KOPT-K1 (cell line): ENCODE measurements at regions not wholly inside any gene's neighbourhood (a gene's known extent, or its start where the extent isn't known, plus 50 kb on each side); places are given as distances from the start of the nearest gene placed in this dataset.
"Not testable (repeated sequence)": the region's sequence is repeated elsewhere in the genome, so short reads cannot be mapped to it uniquely, and the experiment has no call there.

Source experiments
- H3K27ac ChIP-seq: fragments of 200-600 bp; sonication (generic); 2 replicates; pipeline ENCODE4 v1.5.1; 2016; ENCODE audit warnings: antibody characterized with exemption, mild to moderate bottlenecking, low read depth, low read length; ENCODE audit not compliant: poor library complexity, severe bottlenecking
- H3K36me3 ChIP-seq: fragments of 200-600 bp; sonication (generic); 2 replicates; pipeline ENCODE4 v1.5.1; 2017; ENCODE audit warnings: antibody characterized with exemption, mild to moderate bottlenecking, low read length, moderate library complexity; ENCODE audit not compliant: insufficient read depth
- H3K9me3 ChIP-seq: fragments of 200-600 bp; sonication (generic); 2 replicates; pipeline ENCODE4 v1.5.1; 2017; ENCODE audit warnings: antibody characterized with exemption, low read length, mild to moderate bottlenecking; ENCODE audit not compliant: insufficient read depth, poor library complexity, severe bottlenecking

- Histone ChIP-seq H3K27ac (no peak overlapping the region), H3K9me3 (no peaks in the 10 kb centered on the region)
Measured at GRCh38 chr6:80527552-80528052, 421.1 kb downstream of the BCKDHB start.

DNA sequence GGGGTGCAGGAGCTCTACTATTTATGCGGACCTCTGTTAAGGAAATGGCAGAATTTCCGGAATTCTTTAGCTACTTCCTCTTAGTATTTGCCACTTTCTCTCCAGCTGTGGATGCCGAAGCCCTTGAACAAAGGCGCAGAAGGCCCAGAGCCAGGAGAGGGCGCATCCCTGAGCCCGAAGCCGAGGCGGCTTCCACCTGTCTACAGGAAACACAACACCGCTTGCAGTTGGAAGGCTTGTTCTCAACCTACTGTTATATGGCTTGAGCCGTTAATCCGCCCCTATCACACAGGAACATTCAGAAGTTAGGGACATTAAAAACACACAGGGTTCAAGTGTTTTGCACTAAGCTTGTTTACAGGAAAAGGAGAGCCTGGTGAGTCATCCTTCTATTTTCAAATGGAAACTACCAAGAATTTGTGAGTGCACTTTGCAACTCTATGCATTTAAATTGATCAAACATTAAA lies 417.1 kb downstream of the BCKDHB start:
- no peak overlapping the region for H3K27ac ChIP-seq
- no peaks in the 10 kb centered on the region for H3K9me3 ChIP-seq
- H3K36me3 ChIP-seq: no peaks in the 10 kb centered on the region

More at GRCh38 chr6:80527552-80528052, 421.1 kb downstream of the BCKDHB start:
- no peaks in the 10 kb centered on the region for H3K36me3 ChIP-seq

GRCh38 chr6:80523010-80523409 lies 416.5 kb downstream of the BCKDHB start:
- Histone ChIP-seq H3K9me3 (no peaks in the 10 kb centered on the region), H3K36me3 (no peaks in the 10 kb centered on the region), H3K27ac (no peak overlapping the region)

DNA sequence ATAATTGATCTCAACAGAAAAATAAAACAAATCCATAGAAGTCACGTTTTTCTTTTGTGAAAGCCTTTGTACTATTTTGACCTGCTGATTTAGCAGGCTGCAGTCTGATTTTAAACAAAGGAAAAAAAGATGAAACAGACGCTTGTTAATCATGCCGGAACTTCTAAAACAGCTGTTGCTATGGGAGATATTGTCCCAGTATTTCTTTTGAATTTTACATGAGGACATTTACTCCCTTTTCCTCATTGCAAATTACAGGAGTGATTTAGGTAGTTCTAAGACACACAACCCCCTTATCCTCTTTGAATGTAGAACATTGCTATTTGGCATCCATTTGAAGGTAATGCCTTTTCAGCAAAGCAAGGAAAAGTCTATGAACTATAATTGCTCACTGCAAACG lies 416.1 kb downstream of the BCKDHB start:
- Histone ChIP-seq H3K36me3 (no peaks in the 10 kb centered on the region), H3K27ac (no peak overlapping the region), H3K9me3 (no peaks in the 10 kb centered on the region)

GRCh38 chr6:80519811-80520594 lies 413.5 kb downstream of the BCKDHB start:
- Histone ChIP-seq H3K9me3 (no peaks in the 10 kb centered on the region), H3K27ac (no peak overlapping the region)

GRCh38 chr6:80517525-80517924 lies 411.1 kb downstream of the BCKDHB start:
- H3K27ac ChIP-seq: no peak overlapping the region
- H3K9me3 ChIP-seq: no peaks in the 10 kb centered on the region
- no peaks in the 10 kb centered on the region for H3K36me3 ChIP-seq

More at GRCh38 chr6:80519811-80520594, 413.5 kb downstream of the BCKDHB start:
- H3K36me3 ChIP-seq: no peaks in the 10 kb centered on the region

DNA sequence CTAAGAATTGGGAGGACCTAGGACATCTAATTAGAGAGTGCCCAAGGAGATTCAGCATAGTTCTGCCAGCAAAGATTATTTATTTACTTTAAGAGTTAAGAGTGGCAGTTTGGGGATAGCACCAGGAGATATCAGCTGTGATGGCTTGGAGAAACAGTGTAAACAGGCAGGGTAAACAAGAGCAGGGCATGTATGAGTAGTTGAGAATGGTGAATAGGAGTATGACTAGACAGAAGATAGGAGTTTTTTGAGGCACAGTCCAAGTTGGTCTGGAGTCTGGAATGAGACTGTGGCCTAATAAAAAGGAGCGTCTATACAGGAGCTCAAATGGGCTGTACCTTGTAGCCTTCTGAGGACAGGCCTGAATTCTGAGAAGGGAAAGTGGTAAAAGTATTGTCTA lies 404.1 kb downstream of the BCKDHB start:
- not testable (repeated sequence) for H3K36me3 ChIP-seq, H3K9me3 ChIP-seq, H3K27ac ChIP-seq

- no peaks in the 10 kb centered on the region for H3K36me3 ChIP-seq
- no peaks in the 10 kb centered on the region for H3K9me3 ChIP-seq
- H3K27ac ChIP-seq: no peak overlapping the region
Measured at GRCh38 chr6:80508885-80509630, 402.6 kb downstream of the BCKDHB start.

DNA sequence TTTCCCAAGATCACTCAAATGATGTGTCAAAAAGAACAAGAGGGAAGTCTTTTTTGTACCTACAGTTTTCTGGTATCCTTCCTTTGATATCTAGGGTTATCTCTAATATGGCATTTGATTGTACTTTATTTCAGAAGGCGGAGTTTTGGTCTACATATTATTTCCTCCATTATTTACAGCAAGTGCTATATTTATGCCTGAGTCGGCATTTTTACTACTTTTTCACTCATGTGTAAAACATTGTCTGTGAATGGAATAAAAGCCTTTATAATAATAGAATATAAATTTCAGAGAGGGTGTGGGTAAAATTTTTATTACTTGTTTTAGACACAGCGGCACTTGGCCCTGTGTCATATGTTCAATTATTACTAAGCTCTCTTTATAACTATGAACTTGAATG lies 398.4 kb downstream of the BCKDHB start:
- no peaks in the 10 kb centered on the region for H3K36me3 ChIP-seq
- no peak overlapping the region for H3K27ac ChIP-seq
- no peaks in the 10 kb centered on the region for H3K9me3 ChIP-seq

- H3K27ac ChIP-seq: no peak overlapping the region
- H3K9me3 ChIP-seq: no peaks in the 10 kb centered on the region
- H3K36me3 ChIP-seq: no peaks in the 10 kb centered on the region
Measured at GRCh38 chr6:80503660-80504059, 397.2 kb downstream of the BCKDHB start.

- no peaks in the 10 kb centered on the region for H3K9me3 ChIP-seq
- no peak overlapping the region for H3K27ac ChIP-seq
- H3K36me3 ChIP-seq: no peaks in the 10 kb centered on the region
Measured at GRCh38 chr6:80502871-80503270, 396.4 kb downstream of the BCKDHB start.

- H3K27ac ChIP-seq: no peak overlapping the region
- H3K36me3 ChIP-seq: no peaks in the 10 kb centered on the region
- no peaks in the 10 kb centered on the region for H3K9me3 ChIP-seq
Measured at GRCh38 chr6:80501636-80502035, 395.2 kb downstream of the BCKDHB start.

DNA sequence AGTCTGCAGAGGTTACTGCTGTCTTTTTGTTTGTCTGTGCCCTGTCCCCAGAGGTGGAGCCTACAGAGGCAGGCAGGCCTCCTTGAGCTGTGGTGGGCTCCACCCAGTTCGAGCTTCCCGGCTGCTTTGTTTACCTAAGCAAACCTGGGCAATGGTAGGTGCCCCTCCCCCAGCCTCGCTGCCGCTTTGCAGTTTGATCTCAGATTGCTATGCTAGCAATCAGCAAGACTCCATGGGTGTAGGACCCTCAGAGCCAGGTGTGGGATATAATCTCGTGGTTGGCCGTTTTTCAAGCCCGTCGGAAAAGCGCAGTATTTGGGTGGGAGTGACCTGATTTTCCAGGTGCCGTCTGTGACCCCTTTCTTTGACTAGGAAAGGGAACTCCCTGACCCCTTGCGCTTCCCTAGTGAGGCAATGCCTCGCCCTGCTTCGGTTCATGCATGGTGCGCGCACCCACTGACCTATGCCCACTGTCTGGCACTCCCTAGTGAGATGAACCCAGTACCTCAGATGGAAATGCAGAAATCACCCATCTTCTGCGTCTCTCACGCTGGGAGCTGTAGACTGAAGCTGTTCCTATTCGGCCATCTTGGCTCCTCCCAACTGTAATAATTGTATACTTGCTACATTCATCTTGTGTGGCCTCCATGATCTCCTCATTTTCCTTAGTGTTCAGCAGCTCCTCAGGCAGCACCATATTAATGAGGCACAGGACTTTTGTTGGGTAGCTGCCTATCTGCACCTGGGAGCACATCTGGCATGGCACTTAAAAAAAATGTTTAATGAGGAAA lies 391.4 kb downstream of the BCKDHB start:
- not testable (repeated sequence) for H3K36me3 ChIP-seq, H3K27ac ChIP-seq, H3K9me3 ChIP-seq

DNA sequence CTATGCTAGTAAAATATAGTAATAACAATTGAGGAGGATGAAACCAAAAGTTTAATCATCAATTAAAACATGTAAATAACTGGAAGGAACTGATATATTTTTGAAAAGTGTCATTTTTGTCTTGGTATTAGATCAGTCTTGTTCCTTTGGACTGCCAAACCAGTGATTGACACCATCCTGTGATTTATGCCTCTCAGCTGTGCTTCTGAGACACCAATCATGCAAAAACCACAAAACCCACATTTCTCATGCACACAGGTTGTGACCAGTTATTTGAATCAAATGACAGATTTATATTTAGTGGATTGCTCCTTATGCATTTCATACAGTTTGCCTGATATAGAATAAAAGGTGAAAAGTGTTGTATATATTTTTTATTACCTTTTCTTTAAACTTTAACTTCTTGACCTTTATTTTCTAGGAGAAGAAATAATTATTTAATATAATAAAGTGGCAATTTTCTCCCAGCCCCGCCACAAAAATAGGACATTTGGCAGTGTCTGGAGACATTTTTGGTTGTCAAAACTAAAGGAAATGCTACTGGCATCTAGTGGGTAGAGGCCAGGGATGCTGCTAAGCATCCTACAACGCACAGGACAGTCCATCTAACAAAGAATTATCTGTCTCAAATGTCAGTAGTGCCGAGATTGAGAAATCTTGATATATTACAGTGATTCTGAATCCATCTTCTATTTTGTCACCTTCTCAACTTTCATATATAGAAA lies 383.6 kb downstream of the BCKDHB start:
- no peaks in the 10 kb centered on the region for H3K9me3 ChIP-seq
- no peaks in the 10 kb centered on the region for H3K36me3 ChIP-seq
- H3K27ac ChIP-seq: no peak overlapping the region
